ENCODE measurements at regions not wholly inside any gene's neighbourhood (a gene's known extent, or its start where the extent isn't known, plus 50 kb on each side); places are given as distances from the start of the nearest gene placed in this dataset.

DNA sequence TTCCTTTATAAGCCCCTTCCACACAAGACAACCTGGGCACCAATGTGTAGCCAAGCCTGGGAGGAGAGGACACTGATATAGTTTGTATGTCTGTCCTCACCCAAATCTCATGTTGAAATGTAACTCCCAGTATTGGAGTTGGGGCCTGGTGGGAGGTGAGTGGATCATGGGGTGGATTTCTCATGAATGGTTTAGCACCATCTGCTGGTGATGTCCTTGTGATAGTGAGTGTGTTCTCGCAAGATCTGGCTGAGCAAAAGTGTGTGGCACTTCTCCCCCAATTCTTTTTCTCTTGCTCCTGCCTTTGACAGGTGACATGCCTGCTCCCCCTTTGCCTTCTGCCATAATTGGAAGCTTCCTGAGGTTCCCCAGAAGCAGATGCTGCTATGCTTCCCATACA is 135.8 kb downstream of the USP31 start:
- no peak overlapping the region for H3K4me3 ChIP-seq
- H3K4me1 ChIP-seq, result peaks cover 0 to 11% (median 2%) of the 10 kb centered on the region in 4 donors
- intact Hi-C loops (cut with DNase I; ENCODE audit: low total_unique reads), result no loop called here
- H3K36me3 ChIP-seq, result no peaks in the 10 kb centered on the region
- TF ChIP-seq, protein P1, sequence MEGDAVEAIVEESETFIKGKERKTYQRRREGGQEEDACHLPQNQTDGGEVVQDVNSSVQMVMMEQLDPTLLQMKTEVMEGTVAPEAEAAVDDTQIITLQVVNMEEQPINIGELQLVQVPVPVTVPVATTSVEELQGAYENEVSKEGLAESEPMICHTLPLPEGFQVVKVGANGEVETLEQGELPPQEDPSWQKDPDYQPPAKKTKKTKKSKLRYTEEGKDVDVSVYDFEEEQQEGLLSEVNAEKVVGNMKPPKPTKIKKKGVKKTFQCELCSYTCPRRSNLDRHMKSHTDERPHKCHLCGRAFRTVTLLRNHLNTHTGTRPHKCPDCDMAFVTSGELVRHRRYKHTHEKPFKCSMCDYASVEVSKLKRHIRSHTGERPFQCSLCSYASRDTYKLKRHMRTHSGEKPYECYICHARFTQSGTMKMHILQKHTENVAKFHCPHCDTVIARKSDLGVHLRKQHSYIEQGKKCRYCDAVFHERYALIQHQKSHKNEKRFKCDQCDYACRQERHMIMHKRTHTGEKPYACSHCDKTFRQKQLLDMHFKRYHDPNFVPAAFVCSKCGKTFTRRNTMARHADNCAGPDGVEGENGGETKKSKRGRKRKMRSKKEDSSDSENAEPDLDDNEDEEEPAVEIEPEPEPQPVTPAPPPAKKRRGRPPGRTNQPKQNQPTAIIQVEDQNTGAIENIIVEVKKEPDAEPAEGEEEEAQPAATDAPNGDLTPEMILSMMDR (IDR thresholded peaks at IDR 0.05), result no peak
- TF ChIP-seq POLR2AphosphoS5 (IDR thresholded peaks at IDR 0.05), result no peak
- TF ChIP-seq EP300 (IDR thresholded peaks at IDR 0.05; ENCODE audit: low read depth), result no peak
- no peak for TF ChIP-seq POLR2A (IDR thresholded peaks at IDR 0.05)
- H3K9me3 ChIP-seq, result no peaks in the 10 kb centered on the region
- 77 to 80% methylated on average over 1 of the region's 1 CpG for WGBS, 2 donors (ENCODE audit: low coverage in 1 of 2)
- H3K27me3 ChIP-seq, result no peaks in the 10 kb centered on the region
- in situ Hi-C loops (cut with MboI; ENCODE audit: low pct_ligation_motif_present in 1 of 4, low pct_unique_long_range_greater_than_20kb in 1 of 4, low sequenced_read_pairs in 3 of 4), result no loop called here
- no peak overlapping the region for H3K27ac ChIP-seq
- no peak for DNase-seq

GRCh38 chr16:23009075-23009474 is 140.2 kb downstream of the USP31 start:
- intact Hi-C loops (cut with DNase I; ENCODE audit: low total_unique reads) (no loop called here), in situ Hi-C loops (cut with MboI; ENCODE audit: low pct_ligation_motif_present in 1 of 4, low pct_unique_long_range_greater_than_20kb in 1 of 4, low sequenced_read_pairs in 3 of 4) (no loop called here)
- TF ChIP-seq POLR2AphosphoS5 (IDR thresholded peaks at IDR 0.05), result no peak
- TF ChIP-seq, protein P1 (IDR thresholded peaks at IDR 0.05), result no peak
- TF ChIP-seq EP300 (IDR thresholded peaks at IDR 0.05; ENCODE audit: low read depth), result no peak
- TF ChIP-seq POLR2A (IDR thresholded peaks at IDR 0.05), result no peak
- H3K27me3 ChIP-seq, result no peaks in the 10 kb centered on the region
- H3K4me3 ChIP-seq, result no peak overlapping the region
- no peaks in the 10 kb centered on the region for H3K36me3 ChIP-seq
- DNase-seq, result no peak
- no peaks in the 10 kb centered on the region for H3K9me3 ChIP-seq
- no peak overlapping the region for H3K27ac ChIP-seq
- no peaks in the 10 kb centered on the region for H3K4me1 ChIP-seq
- 81 to 86% methylated on average over 3 of the region's 3 CpGs for WGBS, 2 donors (ENCODE audit: low coverage in 1 of 2)

DNA sequence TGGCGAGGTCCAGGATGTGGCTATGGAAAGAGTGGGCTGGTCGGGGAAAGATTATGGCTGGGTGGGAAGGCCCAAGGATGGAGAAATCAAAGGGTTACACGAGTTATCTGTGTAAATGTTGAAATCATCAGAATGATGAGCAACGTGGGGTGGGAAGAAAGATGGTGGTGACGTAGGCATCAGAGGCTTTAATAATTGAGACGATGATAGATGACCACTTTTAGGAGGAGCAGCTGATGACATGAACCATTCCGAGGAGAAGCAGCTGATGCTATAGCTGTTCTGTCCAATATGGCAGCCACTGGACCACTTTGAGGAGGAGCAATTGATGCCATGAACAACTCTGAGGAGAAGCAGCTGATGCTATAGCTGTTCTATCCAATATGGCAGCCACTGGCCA is 141.2 kb downstream of the USP31 start:
- intact Hi-C loops (cut with DNase I; ENCODE audit: low total_unique reads), result no loop called here
- WGBS, 2 donors (ENCODE audit: low coverage in 1 of 2), result 53 to 70% methylated on average over 3 to 7 of the region's 7 CpGs

DNA sequence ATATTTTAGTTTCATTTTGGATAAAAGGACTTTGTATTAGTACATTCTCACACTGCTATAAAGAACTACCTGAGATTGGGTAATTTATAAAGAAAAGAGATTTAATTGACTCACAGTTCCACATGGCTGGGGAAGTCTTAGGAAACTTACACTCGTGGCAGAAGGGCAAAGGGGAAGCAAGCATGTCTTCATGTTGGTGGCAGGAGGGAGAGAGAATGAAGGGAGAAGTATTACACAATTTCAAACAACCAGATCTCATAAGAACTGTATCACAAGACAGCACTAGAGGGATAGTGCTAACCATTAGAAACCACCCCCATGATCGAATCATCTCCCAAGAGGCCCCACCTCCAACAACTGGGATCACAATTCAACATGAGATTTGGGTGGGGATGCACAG is 142.9 kb downstream of the USP31 start:
- no peak for DNase-seq
- H3K4me1 ChIP-seq, result no peaks in the 10 kb centered on the region
- 29 to 46% methylated on average over 2 of the region's 2 CpGs for WGBS, 2 donors (ENCODE audit: low coverage in 1 of 2)
- no peak overlapping the region for H3K4me3 ChIP-seq
- no peaks in the 10 kb centered on the region for H3K9me3 ChIP-seq
- H3K27me3 ChIP-seq, result no peaks in the 10 kb centered on the region
- intact Hi-C loops (cut with DNase I; ENCODE audit: low total_unique reads) (no loop called here), in situ Hi-C loops (cut with MboI; ENCODE audit: low pct_ligation_motif_present in 1 of 4, low pct_unique_long_range_greater_than_20kb in 1 of 4, low sequenced_read_pairs in 3 of 4) (no loop called here)
- H3K36me3 ChIP-seq, result no peaks in the 10 kb centered on the region
- no peak overlapping the region for H3K27ac ChIP-seq
- no peak for TF ChIP-seq POLR2A (IDR thresholded peaks at IDR 0.05)
- no peak for TF ChIP-seq POLR2AphosphoS5 (IDR thresholded peaks at IDR 0.05)
- TF ChIP-seq, protein P1 (IDR thresholded peaks at IDR 0.05), result no peak
- TF ChIP-seq EP300 (IDR thresholded peaks at IDR 0.05; ENCODE audit: low read depth), result no peak

More for the DNA sequence above, 141.2 kb downstream of the USP31 start:
- Histone ChIP-seq H3K9me3 (no peaks in the 10 kb centered on the region), H3K4me3 (no peak overlapping the region), H3K4me1 (no peaks in the 10 kb centered on the region), H3K27me3 (no peaks in the 10 kb centered on the region), H3K27ac (no peak overlapping the region), H3K36me3 (no peaks in the 10 kb centered on the region)
- TF ChIP-seq POLR2AphosphoS5 (IDR thresholded peaks at IDR 0.05) (no peak), POLR2A (IDR thresholded peaks at IDR 0.05) (no peak), EP300 (IDR thresholded peaks at IDR 0.05; ENCODE audit: low read depth) (no peak)
- TF ChIP-seq, protein P1 (IDR thresholded peaks at IDR 0.05), result no peak
- in situ Hi-C loops (cut with MboI; ENCODE audit: low pct_ligation_motif_present in 1 of 4, low pct_unique_long_range_greater_than_20kb in 1 of 4, low sequenced_read_pairs in 3 of 4), result no loop called here
- no peak for DNase-seq

All from transverse colon (tissue), 4 donors.